Activated gamma-delta T cell (primary cell): ENCODE measurements at regions not wholly inside any gene's neighbourhood (a gene's known extent, or its start where the extent isn't known, plus 50 kb on each side); places are given as distances from the start of the nearest gene placed in this dataset.
"Not testable (repeated sequence)": the region's sequence is repeated elsewhere in the genome, so short reads cannot be mapped to it uniquely, and the experiment has no call there.

Experiments used
- DNase-seq: peaks from one replicate; lab custom pipeline; 2025; lab: John Stamatoyannopoulos, UW

GRCh38 chr2:239804161-239805042, 220.7 kb downstream of the NDUFA10 start:
- no peak for DNase-seq

GRCh38 chr2:239803766-239804115, 221.4 kb downstream of the NDUFA10 start:
- DNase-seq = no peak

- no peak for DNase-seq
Observed at GRCh38 chr2:239803102-239803765, 221.9 kb downstream of the NDUFA10 start.

DNA sequence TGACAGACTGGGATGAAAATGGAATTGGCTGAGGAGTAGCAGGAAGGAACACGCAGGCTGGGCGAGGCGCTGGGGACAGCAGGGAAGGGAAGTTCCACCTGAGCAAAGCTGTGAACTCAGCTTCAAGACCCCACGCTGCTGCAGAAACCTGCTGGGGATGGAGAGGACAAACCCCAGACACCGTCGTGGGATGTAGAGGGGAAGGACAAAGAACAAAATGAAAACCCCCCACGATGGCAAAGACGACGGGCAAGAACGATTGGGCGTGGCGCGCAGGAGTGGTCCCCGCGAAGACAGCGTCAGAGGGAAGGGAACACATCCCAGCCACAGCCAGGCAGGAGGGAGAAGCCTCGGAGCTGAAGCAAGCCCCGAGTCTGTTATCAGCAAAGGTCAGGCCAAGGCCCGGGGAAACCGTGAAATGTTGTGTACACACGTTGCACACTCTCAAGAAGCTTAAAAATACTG, 222.9 kb downstream of the NDUFA10 start:
- DNase-seq = no peak

DNA sequence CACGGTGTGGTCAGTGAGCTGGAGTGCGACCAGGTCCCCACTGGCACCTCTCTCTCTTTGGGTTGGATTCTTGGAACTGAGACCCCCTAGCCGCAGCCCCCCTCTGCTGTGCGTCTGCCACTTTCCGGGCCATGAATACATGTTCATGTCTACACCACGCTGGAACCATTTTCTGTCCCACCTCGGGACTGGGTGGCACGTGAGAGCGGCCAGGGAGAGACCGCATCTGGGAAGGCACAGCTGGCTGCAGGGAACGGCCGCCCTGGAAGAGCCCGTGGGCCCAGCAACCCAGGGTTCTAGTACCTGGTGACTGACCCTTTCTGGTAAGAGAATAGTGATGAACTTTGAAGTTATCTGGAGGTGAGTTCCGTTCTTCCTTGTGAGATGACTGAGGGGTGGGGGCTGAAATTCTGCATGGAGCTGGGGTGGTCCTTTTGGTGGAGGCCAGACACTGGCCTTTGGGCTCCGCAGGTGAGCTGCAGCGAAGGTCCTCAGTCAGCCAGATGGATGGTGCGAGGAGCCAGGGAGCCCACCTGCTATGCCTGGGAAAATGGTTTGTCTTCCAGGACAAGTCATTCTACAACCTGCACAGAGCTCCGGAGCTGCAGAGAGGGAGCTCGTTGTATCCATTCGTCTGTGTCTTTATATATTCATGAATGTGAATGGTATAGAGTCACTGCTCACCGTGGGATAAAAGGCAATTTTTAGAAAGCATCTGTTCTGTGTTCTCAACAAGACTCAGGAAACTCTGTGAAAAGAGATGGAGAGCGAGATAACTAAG, 223.5 kb downstream of the NDUFA10 start:
- no peak for DNase-seq

DNA sequence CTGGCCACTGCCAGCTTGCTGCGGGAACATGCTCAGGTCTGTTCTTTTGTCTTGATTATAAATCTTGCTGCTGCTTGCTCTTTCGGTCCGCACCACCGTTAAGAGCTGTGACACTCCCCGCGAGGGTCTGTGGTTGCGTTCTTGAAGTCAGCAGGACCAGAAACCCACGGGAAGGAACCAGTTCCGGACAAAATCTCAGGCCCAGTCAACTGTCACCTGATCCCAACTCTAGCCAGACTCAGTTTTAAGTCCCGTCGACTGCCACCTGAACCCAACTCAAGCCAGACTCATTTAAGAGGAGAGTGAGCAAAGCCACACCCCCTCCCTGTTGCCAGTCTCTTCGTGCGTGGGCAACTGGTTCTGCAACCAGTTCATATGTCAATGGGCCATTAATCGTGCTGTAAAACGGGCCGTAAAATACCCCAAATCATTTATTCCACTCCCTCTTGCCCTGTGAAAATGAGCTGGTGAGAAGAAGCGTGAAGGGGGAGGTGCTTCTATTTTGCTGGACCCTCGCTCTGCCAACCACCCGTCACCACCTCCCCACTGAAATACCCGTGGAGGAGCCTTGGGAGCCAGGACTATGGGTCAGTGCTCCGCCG, 224.3 kb downstream of the NDUFA10 start:
- no peak for DNase-seq

GRCh38 chr2:239797316-239797715, 227.8 kb downstream of the NDUFA10 start:
- DNase-seq = no peak

- not testable (repeated sequence) for DNase-seq
Observed at GRCh38 chr2:239795761-239796160, 229.4 kb downstream of the NDUFA10 start.

DNA sequence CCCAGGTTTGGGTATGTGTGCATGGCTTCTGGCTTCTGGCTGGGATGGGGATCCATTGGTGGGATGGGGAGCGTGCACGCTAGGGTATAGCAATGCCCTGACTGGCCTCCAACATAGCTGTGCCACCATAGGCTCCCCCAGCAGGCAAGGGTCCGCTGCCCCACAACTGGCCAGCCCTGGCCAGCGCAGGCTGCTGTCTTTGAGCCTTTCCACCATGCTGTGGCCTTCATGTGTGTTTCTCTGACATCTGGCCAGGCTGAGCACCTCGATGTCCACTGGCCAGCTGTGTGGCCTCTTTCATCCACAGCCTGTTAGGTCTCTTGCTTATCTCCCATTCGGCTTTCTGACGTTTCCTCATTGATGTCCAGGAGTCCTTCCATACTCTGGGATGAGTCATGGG, 231.3 kb downstream of the NDUFA10 start:
- no peak for DNase-seq

GRCh38 chr2:239793086-239793485, 232.1 kb downstream of the NDUFA10 start:
- DNase-seq = no peak

DNA sequence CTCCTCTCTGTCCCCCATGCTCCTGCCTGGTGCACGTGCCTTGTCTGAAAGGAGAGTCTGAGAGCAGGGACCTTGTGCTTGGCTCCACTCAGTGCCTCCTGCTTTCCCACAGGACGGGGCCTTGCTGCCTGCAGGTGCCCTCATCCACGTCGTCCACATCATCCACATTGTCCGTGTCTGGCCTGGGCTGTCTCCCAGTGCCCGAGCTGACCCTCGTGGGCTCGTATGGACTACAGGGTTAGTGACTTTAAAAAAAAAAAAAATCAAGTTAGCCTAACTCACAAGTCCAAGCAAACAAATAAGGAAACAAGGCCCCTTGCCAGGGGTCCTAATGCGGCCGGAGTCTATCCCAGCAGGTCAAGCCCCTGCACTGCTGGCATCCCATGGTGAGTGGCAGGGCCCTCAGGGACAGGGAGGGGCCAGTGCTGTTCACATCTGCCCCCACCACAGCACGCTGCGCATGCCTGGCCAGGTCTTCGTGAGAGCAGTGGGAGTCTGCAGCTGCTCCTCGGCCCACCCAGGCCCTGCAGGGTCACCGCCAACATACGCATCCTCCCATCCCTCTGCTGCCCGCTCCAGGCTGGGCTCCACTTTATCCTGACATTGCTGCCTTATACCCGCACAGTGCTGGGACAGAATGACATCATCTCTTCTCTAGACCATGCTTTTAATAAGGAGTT, 232.6 kb downstream of the NDUFA10 start:
- DNase-seq = no peak

GRCh38 chr2:239791526-239792404, 233.4 kb downstream of the NDUFA10 start:
- DNase-seq = no peak

DNA sequence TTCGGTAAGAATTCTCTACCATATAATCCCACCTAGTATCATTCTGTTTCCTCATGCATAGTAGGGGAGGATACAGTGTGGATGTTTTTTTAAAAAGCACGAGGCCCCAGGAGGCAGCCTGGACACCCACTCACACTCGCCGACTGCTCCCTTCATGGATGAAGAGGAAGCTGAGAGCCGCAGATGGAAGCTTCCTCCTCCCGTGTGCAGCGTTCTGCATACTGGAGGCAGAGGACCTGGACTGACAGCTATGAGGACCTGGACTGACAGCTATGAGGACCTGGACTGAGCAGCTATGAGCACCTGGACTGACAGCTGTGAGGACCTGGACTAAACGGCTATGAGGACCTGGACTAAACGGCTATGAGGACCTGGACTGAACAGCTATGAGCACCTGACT, 234.4 kb downstream of the NDUFA10 start:
- DNase-seq = no peak

DNA sequence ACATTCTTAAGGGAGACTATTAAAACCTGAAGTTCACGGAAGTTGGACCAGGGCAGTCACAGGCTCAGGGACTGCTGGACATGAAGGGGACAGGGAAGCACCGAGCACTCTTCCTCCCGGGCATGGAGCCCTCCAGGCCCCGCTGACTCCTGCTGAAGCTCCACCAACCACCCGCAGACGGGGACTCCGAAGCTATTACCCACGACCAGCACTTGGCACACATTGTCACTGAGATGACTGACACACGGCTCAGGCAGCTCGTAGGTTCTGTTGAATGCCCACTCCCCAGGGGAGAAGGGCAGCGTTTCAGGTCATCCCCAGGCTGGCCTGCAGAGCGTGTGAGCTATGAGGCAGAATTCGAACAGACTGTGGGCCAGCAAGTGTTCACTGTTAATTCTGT, 234.8 kb downstream of the NDUFA10 start:
- no peak for DNase-seq

DNA sequence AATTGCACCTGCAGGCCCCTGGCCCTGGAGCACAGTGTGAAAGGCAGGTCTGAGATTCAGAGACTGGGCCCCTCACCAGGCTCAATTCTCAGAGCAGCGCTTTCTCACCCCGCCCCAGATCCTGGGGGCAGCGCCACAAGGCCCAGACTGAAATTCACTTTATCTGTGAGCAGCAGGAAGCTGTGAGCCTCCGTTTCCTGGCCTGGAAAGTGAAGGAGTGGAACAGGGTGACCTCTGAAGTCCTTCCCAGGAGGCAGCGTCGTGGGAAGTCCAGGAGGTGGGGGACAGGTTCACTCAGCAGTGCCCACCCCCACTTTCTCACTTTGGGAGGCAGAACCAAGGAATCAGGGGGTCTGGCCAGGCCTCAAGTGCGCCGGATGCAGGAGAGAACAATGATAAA, 235.4 kb downstream of the NDUFA10 start:
- DNase-seq = no peak

- DNase-seq = no peak
Observed at GRCh38 chr2:239788576-239789098, 236.5 kb downstream of the NDUFA10 start.

DNA sequence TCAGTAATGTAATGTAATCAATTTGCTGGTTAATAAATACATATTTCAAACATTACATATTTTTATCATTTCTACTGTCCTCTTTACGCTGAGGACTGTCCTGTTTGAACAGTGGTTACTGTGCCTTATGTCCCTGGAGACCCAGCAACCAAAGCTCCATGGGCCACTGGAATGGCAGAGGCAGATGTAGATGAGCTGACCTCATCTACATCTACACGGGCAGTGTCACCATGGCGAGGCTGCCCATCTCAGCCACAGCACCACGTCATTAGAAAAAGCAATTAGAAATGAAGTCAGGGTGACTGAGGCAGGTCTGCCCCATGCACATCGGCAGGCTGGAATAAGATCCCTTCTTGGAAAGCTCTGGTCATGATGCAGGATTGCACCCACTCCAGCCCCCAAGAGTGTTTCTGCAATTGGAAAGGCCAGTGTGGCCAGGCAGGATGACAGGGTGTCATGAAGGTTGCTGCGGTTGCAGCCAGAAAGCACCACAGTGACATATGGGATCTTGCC, 237.5 kb downstream of the NDUFA10 start:
- no peak for DNase-seq

DNA sequence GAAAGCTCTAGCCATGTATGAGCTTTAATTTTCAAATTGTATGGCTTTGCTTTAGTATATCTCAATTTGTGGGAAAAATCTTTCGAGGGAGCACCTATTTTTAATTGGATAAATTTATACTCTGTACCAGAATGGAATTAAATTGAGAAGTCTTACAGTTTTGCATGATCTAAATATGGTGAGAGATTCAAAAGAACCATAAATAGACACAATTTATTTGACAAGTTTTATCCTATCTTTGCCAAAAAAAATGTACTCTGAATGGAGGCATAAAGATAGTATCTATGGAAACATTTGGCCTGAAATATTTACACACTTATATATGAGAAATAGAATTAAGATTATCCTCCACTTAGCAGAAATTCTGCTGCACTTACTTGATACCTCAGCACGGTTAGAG, 238.4 kb downstream of the NDUFA10 start:
- no peak for DNase-seq

- DNase-seq = no peak
Observed at GRCh38 chr2:239781454-239781853, 243.7 kb downstream of the NDUFA10 start.
